KMS-11 (cell line): ENCODE measurements at regions not wholly inside any gene's neighbourhood (a gene's known extent, or its start where the extent isn't known, plus 50 kb on each side); places are given as distances from the start of the nearest gene placed in this dataset.
"Not testable (repeated sequence)": the region's sequence is repeated elsewhere in the genome, so short reads cannot be mapped to it uniquely, and the experiment has no call there.

Experiments
- H2AFZ ChIP-seq: fragments of 200-600 bp; sonication (generic); 2 replicates; pipeline ENCODE4 v1.6.1; 2016; ENCODE audit warnings: antibody characterized with exemption, mixed run types, low read depth
- H3K27ac ChIP-seq: fragments of 200-600 bp; sonication (generic); 2 replicates; pipeline ENCODE4 v1.6.1; 2016; ENCODE audit warnings: mild to moderate bottlenecking, mixed run types
- H3K27me3 ChIP-seq: fragments of 200-600 bp; sonication (generic); 2 replicates; pipeline ENCODE4 v1.6.1; 2017; ENCODE audit warnings: mild to moderate bottlenecking, low read depth, mixed run types, moderate library complexity; ENCODE audit not compliant: insufficient read depth
- H3K36me3 ChIP-seq: fragments of 200-600 bp; sonication (generic); 2 replicates; pipeline ENCODE4 v1.6.1; 2017; ENCODE audit warnings: mild to moderate bottlenecking, mixed run types; ENCODE audit not compliant: insufficient read depth
- H3K4me1 ChIP-seq: fragments of 200-600 bp; sonication (generic); 2 replicates; pipeline ENCODE4 v1.6.1; 2016; ENCODE audit warnings: mild to moderate bottlenecking, low read depth, mixed run types; ENCODE audit not compliant: poor library complexity, severe bottlenecking
- H3K4me2 ChIP-seq: fragments of 200-600 bp; sonication (generic); 2 replicates; pipeline ENCODE4 v1.7.0; 2016; ENCODE audit warnings: mild to moderate bottlenecking, mixed run types
- H3K4me3 ChIP-seq: fragments of 200-600 bp; sonication (generic); IDR thresholded peaks from 2 replicates; pipeline ENCODE4 v1.6.1; 2017; ENCODE audit warnings: low read depth, low read length, mixed read lengths; ENCODE audit not compliant: insufficient read depth
- H3K79me2 ChIP-seq: fragments of 200-600 bp; sonication (generic); 2 replicates; pipeline ENCODE4 v1.6.1; 2016; ENCODE audit warnings: low read depth, mixed run types; ENCODE audit not compliant: insufficient read depth
- H3K9ac ChIP-seq: fragments of 200-600 bp; sonication (generic); 2 replicates; pipeline ENCODE4 v1.6.1; 2016; ENCODE audit warnings: mild to moderate bottlenecking, mixed run types
- H4K20me1 ChIP-seq: fragments of 200-600 bp; sonication (generic); 2 replicates; pipeline ENCODE4 v1.6.1; 2016; ENCODE audit warnings: mild to moderate bottlenecking, mixed run types; ENCODE audit not compliant: insufficient read depth
- CTCF ChIP-seq: fragments of 200-600 bp; sonication (generic); conservative IDR thresholded peaks from 2 replicates; pipeline ENCODE4 v1.6.1; 2017; ENCODE audit warnings: low read depth, mild to moderate bottlenecking, antibody characterized with exemption, low read length, moderate library complexity, mixed read lengths

GRCh38 chr6:12538881-12539357 lies 177.6 kb upstream of the PHACTR1 start:
- no peak for TF ChIP-seq CTCF
- H3K4me1 ChIP-seq = no peaks in the 10 kb centered on the region

GRCh38 chr6:12542319-12543115 lies 174.1 kb upstream of the PHACTR1 start:
- H3K4me3 ChIP-seq, H2AFZ ChIP-seq, H3K4me2 ChIP-seq, H3K36me3 ChIP-seq, H3K79me2 ChIP-seq, H3K9ac ChIP-seq, H4K20me1 ChIP-seq, H3K4me1 ChIP-seq, H3K27me3 ChIP-seq, H3K27ac ChIP-seq: not testable (repeated sequence)

More at GRCh38 chr6:12538881-12539357, 177.6 kb upstream of the PHACTR1 start:
- no peak overlapping the region for H3K4me2 ChIP-seq
- no peaks in the 10 kb centered on the region for H3K36me3 ChIP-seq
- no peak overlapping the region for H3K27ac ChIP-seq
- no peak overlapping the region for H3K9ac ChIP-seq
- H4K20me1 ChIP-seq = no peaks in the 10 kb centered on the region
- no peak overlapping the region for H3K4me3 ChIP-seq
- no peaks in the 10 kb centered on the region for H3K27me3 ChIP-seq
- no peak overlapping the region for H2AFZ ChIP-seq
- H3K79me2 ChIP-seq = no peaks in the 10 kb centered on the region

- Histone ChIP-seq H3K27ac (no peak overlapping the region), H3K4me2 (no peak overlapping the region), H3K27me3 (no peaks in the 10 kb centered on the region), H3K4me3 (no peak overlapping the region), H3K36me3 (no peaks in the 10 kb centered on the region), H3K79me2 (no peaks in the 10 kb centered on the region), H3K9ac (no peak overlapping the region), H2AFZ (no peak overlapping the region), H3K4me1 (no peaks in the 10 kb centered on the region), H4K20me1 (no peaks in the 10 kb centered on the region)
- no peak for TF ChIP-seq CTCF
Observed at GRCh38 chr6:12543953-12544352, 172.6 kb upstream of the PHACTR1 start.

- Histone ChIP-seq H2AFZ (no peak overlapping the region), H3K4me3 (no peak overlapping the region), H3K79me2 (no peaks in the 10 kb centered on the region), H3K36me3 (no peaks in the 10 kb centered on the region), H3K4me1 (no peaks in the 10 kb centered on the region), H3K27me3 (no peaks in the 10 kb centered on the region), H3K9ac (no peak overlapping the region), H4K20me1 (no peaks in the 10 kb centered on the region), H3K27ac (no peak overlapping the region), H3K4me2 (no peak overlapping the region)
- no peak for TF ChIP-seq CTCF
Observed at GRCh38 chr6:12544821-12545565, 171.6 kb upstream of the PHACTR1 start.
